ENCODE measurements at regions not wholly inside any gene's neighbourhood (a gene's known extent, or its start where the extent isn't known, plus 50 kb on each side); places are given as distances from the start of the nearest gene placed in this dataset.

GRCh38 chr10:8233832-8234259 lies 179.4 kb downstream of the GATA3 start:
- TF ChIP-seq CTCF (conservative IDR thresholded peaks at IDR 0.05; ENCODE audit: control insufficient read depth, insufficient read depth, low read depth, low read length), result no peak
- DNase-seq (ENCODE audit: low read depth), result no peak
- H3K4me3 ChIP-seq (ENCODE audit: control insufficient read depth, low read depth, low read length), result no peak overlapping the region

- DNase-seq (ENCODE audit: low read depth), result no peak
- TF ChIP-seq CTCF (conservative IDR thresholded peaks at IDR 0.05; ENCODE audit: control insufficient read depth, insufficient read depth, low read depth, low read length), result no peak
- H3K4me3 ChIP-seq (ENCODE audit: control insufficient read depth, low read depth, low read length), result no peak overlapping the region
Observed at GRCh38 chr10:8235253-8236027, 181.0 kb downstream of the GATA3 start.

- DNase-seq (ENCODE audit: low read depth), result no peak
- H3K4me3 ChIP-seq (ENCODE audit: control insufficient read depth, low read depth, low read length), result no peak overlapping the region
- no peak for TF ChIP-seq CTCF (conservative IDR thresholded peaks at IDR 0.05; ENCODE audit: control insufficient read depth, insufficient read depth, low read depth, low read length)
Observed at GRCh38 chr10:8238986-8239385, 184.5 kb downstream of the GATA3 start.

DNA sequence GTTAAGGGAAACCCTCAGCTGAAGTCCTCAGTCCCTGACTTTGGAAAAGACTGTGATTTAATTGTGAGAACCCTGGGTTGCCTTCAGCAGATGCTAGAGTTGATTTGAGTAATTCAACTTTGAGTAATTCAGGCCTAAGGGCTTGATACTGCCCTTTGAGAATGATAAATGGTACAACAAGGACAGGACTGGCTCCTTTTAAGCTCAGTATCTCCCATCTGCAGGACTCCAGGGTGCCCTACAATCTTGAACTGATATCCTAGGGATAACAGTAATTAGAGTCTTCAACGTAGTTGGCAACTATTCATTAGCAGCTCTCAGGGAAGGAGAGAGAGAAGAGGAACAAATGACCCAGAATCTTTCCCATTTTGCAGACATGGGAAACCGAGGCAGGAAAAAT lies 186.4 kb downstream of the GATA3 start:
- TF ChIP-seq CTCF (conservative IDR thresholded peaks at IDR 0.05; ENCODE audit: control insufficient read depth, insufficient read depth, low read depth, low read length), result no peak
- H3K4me3 ChIP-seq (ENCODE audit: control insufficient read depth, low read depth, low read length), result no peak overlapping the region
- no peak for DNase-seq (ENCODE audit: low read depth)

DNA sequence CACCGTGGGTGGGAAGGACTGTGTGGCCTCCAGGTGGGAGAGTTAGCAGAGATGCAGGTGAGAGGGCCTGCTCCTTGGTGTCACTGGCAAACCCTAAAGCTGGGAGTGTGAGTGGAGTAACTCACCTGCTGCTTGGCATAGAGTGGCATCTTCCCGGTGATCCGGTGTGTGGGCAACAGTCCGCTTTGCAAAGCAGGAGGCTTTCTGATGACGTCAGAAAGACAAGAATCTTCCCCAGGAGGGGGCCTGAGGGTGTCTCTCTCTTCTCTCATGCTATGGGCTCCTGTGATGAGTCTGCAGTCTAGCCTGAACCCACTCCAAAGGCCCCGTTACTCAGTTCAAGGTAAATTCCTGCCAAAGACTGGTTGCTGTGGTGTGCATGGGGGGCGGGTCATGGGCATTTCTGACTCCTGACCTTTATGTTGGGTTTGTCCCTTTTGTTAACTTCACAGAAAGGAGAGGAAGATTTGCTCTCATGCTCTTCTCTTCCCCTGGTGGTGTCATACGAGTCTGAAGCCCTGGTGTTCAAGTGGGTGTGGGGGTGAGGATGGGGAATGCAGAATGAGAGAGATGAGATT lies 187.9 kb downstream of the GATA3 start:
- no peak for TF ChIP-seq CTCF (conservative IDR thresholded peaks at IDR 0.05; ENCODE audit: control insufficient read depth, insufficient read depth, low read depth, low read length)
- DNase-seq (ENCODE audit: low read depth), result no peak
- H3K4me3 ChIP-seq (ENCODE audit: control insufficient read depth, low read depth, low read length), result no peak overlapping the region

- H3K4me3 ChIP-seq (ENCODE audit: control insufficient read depth, low read depth, low read length), result no peak overlapping the region
- DNase-seq (ENCODE audit: low read depth), result no peak
- TF ChIP-seq CTCF (conservative IDR thresholded peaks at IDR 0.05; ENCODE audit: control insufficient read depth, insufficient read depth, low read depth, low read length), result no peak
Observed at GRCh38 chr10:8245131-8245813, 190.8 kb downstream of the GATA3 start.
